Inferior parietal cortex (tissue), 1 donor: ENCODE measurements at regions not wholly inside any gene's neighbourhood (a gene's known extent, or its start where the extent isn't known, plus 50 kb on each side); places are given as distances from the start of the nearest gene placed in this dataset.
"Not testable (repeated sequence)": the region's sequence is repeated elsewhere in the genome, so short reads cannot be mapped to it uniquely, and the experiment has no call there.

Experiments
- DNase-seq: peaks from one replicate; pipeline ENCODE4 v3.0.0-alpha.2; 2016; ENCODE audit errors: extremely low spot score

- no peak for DNase-seq
Measured at GRCh38 chr14:45716572-45716971, 463.6 kb upstream of the MIS18BP1 start.

- DNase-seq: no peak
Measured at GRCh38 chr14:45715946-45716345, 462.9 kb upstream of the MIS18BP1 start.

GRCh38 chr14:45709541-45709940, 456.5 kb upstream of the MIS18BP1 start:
- DNase-seq: no peak

GRCh38 chr14:45705940-45706534, 453.0 kb upstream of the MIS18BP1 start:
- DNase-seq: no peak

- DNase-seq: no peak
Measured at GRCh38 chr14:45699471-45699870, 446.5 kb upstream of the MIS18BP1 start.

GRCh38 chr14:45698462-45699134, 445.6 kb upstream of the MIS18BP1 start:
- DNase-seq: no peak

- DNase-seq: no peak
Measured at GRCh38 chr14:45686771-45687170, 433.8 kb upstream of the MIS18BP1 start.

GRCh38 chr14:45680531-45680930, 427.5 kb upstream of the MIS18BP1 start:
- DNase-seq: no peak

GRCh38 chr14:45679853-45680252, 426.9 kb upstream of the MIS18BP1 start:
- DNase-seq: no peak

- no peak for DNase-seq
Measured at GRCh38 chr14:45678163-45678562, 425.2 kb upstream of the MIS18BP1 start.

GRCh38 chr14:45673420-45673819, 420.4 kb upstream of the MIS18BP1 start:
- DNase-seq: no peak

- no peak for DNase-seq
Measured at GRCh38 chr14:45664668-45665356, 411.8 kb upstream of the MIS18BP1 start.

- DNase-seq: no peak
Measured at GRCh38 chr14:45658917-45659299, 405.9 kb upstream of the MIS18BP1 start.

- DNase-seq: no peak
Measured at GRCh38 chr14:45658226-45658916, 405.4 kb upstream of the MIS18BP1 start.

- no peak for DNase-seq
Measured at GRCh38 chr14:45651890-45652289, 398.9 kb upstream of the MIS18BP1 start.

- DNase-seq: no peak
Measured at GRCh38 chr14:45650754-45651153, 397.8 kb upstream of the MIS18BP1 start.

GRCh38 chr14:45649051-45649450, 396.0 kb upstream of the MIS18BP1 start:
- no peak for DNase-seq

GRCh38 chr14:45641541-45641940, 388.5 kb upstream of the MIS18BP1 start:
- DNase-seq: no peak

GRCh38 chr14:45634651-45635441, 381.8 kb upstream of the MIS18BP1 start:
- not testable (repeated sequence) for DNase-seq

GRCh38 chr14:45633220-45633984, 380.4 kb upstream of the MIS18BP1 start:
- no peak for DNase-seq

GRCh38 chr14:45621731-45622130, 368.7 kb upstream of the MIS18BP1 start:
- no peak for DNase-seq
